PC-9 (cell line): ENCODE measurements at regions not wholly inside any gene's neighbourhood (a gene's known extent, or its start where the extent isn't known, plus 50 kb on each side); places are given as distances from the start of the nearest gene placed in this dataset.

ENCODE experiments used
- BruUV-seq: library from RNA; stranded (reverse); fragments of 400-500 nt; replicated peaks from 2 replicates; lab custom pipeline; 2021; lab: Mats Ljungman, UMichigan
- CTCF ChIA-PET: fragments of 300-600 bp; sonication (Branson Sonifier 250); formaldehyde crosslinking; loops from one replicate; lab custom pipeline; 2022; ENCODE audit warnings: antibody characterized with exemption; lab: Charles Lee
- POLR2A ChIA-PET: fragments of 300-600 bp; sonication (Branson Sonifier 250); formaldehyde crosslinking; loops from one replicate; lab custom pipeline; 2022; ENCODE audit warnings: antibody characterized with exemption; ENCODE audit not compliant: unreplicated experiment; lab: Charles Lee
- DNase-seq, 2 experiments: peaks; one replicate each; pipeline versions ENCODE4 v3.0.0 to v3.0.0-alpha.2; 2015 to 2022; ENCODE audit warnings: mixed read lengths in 1 of 2
- H2AFZ ChIP-seq: fragments of 200-600 bp; sonication (generic); 2 replicates; pipeline ENCODE4 v1.8.1; 2017; ENCODE audit warnings: antibody characterized with exemption
- H3F3A ChIP-seq: fragments of 200-600 bp; sonication (generic); 2 replicates; pipeline ENCODE4 v1.8.1; 2017; ENCODE audit warnings: antibody characterized with exemption, mild to moderate bottlenecking, low read depth; ENCODE audit not compliant: insufficient read depth
- H3K27ac ChIP-seq: fragments of 200-600 bp; sonication (generic); 2 replicates; pipeline ENCODE4 v1.6.1; 2016; ENCODE audit warnings: mixed run types
- H3K27me3 ChIP-seq: fragments of 200-600 bp; sonication (generic); 2 replicates; pipeline ENCODE4 v1.6.1; 2016; ENCODE audit warnings: low read depth, mixed run types; ENCODE audit not compliant: insufficient read depth
- H3K36me3 ChIP-seq: fragments of 200-600 bp; sonication (generic); 2 replicates; pipeline ENCODE4 v1.6.1; 2016; ENCODE audit warnings: low read depth, mixed run types
- H3K4me1 ChIP-seq: fragments of 200-600 bp; sonication (generic); replicated peaks from 2 replicates; pipeline ENCODE4 v1.6.1; 2016; ENCODE audit warnings: mixed run types; ENCODE audit not compliant: insufficient read depth
- H3K4me2 ChIP-seq: fragments of 200-600 bp; sonication (generic); 2 replicates; pipeline ENCODE4 v1.6.1; 2017; ENCODE audit warnings: mixed run types
- H3K4me3 ChIP-seq: fragments of 200-600 bp; sonication (generic); 2 replicates; pipeline ENCODE4 v1.6.1; 2016; ENCODE audit warnings: mixed run types
- H3K79me2 ChIP-seq: fragments of 200-600 bp; sonication (generic); 2 replicates; pipeline ENCODE4 v1.6.1; 2017; ENCODE audit warnings: low read depth, mixed run types
- H3K9me2 ChIP-seq: fragments of 200-600 bp; sonication (generic); 2 replicates; pipeline ENCODE4 v1.8.1; 2017; ENCODE audit warnings: mild to moderate bottlenecking; ENCODE audit not compliant: insufficient read depth
- H3K9me3 ChIP-seq: fragments of 200-600 bp; sonication (generic); 2 replicates; pipeline ENCODE4 v1.8.1; 2016; ENCODE audit warnings: low read depth; ENCODE audit not compliant: insufficient read depth
- H4K20me1 ChIP-seq: fragments of 200-600 bp; sonication (generic); 2 replicates; pipeline ENCODE4 v1.8.1; 2017; ENCODE audit not compliant: insufficient read depth
- EZH2 ChIP-seq: fragments of 200-600 bp; sonication (generic); IDR thresholded peaks from 2 replicates; pipeline ENCODE4 v1.8.0; 2017; ENCODE audit warnings: antibody characterized with exemption, low read depth
- intact Hi-C: fragments of 100-400 bp; cut with micrococcal nuclease; formaldehyde crosslinking; loops from one replicate; pipeline ENCODE4 v1.10.0; 2022; ENCODE audit not compliant: unreplicated experiment
- TF ChIP-seq, protein P1 (sequence below): fragments of 200-600 bp; sonication (generic); conservative IDR thresholded peaks from 2 replicates; pipeline ENCODE4 v1.6.1; 2017; ENCODE audit warnings: mixed run types, antibody characterized with exemption, mild to moderate bottlenecking, moderate library complexity

GRCh38 chr3:157592769-157593168 is 89.6 kb upstream of the VEPH1 start:
- Histone ChIP-seq H3K36me3 (no peaks in the 10 kb centered on the region), H3K4me2 (no peak overlapping the region), H3K27me3 (no peaks in the 10 kb centered on the region), H4K20me1 (no peaks in the 10 kb centered on the region), H3K4me3 (no peak overlapping the region), H3K4me1 (no peaks in the 10 kb centered on the region), H3K9me3 (0 out of 2 replicates have a peak, but pooled peaks cover 3% of the 10 kb centered on the region), H3F3A (no peaks in the 10 kb centered on the region), H2AFZ (no peak overlapping the region), H3K79me2 (no peaks in the 10 kb centered on the region), H3K9me2 (no peaks in the 10 kb centered on the region), H3K27ac (no peak overlapping the region)
- BruUV-seq, result no TSS peak
- POLR2A ChIA-PET, result no interaction called here
- CTCF ChIA-PET, result no interaction called here
- TF ChIP-seq, protein P1, sequence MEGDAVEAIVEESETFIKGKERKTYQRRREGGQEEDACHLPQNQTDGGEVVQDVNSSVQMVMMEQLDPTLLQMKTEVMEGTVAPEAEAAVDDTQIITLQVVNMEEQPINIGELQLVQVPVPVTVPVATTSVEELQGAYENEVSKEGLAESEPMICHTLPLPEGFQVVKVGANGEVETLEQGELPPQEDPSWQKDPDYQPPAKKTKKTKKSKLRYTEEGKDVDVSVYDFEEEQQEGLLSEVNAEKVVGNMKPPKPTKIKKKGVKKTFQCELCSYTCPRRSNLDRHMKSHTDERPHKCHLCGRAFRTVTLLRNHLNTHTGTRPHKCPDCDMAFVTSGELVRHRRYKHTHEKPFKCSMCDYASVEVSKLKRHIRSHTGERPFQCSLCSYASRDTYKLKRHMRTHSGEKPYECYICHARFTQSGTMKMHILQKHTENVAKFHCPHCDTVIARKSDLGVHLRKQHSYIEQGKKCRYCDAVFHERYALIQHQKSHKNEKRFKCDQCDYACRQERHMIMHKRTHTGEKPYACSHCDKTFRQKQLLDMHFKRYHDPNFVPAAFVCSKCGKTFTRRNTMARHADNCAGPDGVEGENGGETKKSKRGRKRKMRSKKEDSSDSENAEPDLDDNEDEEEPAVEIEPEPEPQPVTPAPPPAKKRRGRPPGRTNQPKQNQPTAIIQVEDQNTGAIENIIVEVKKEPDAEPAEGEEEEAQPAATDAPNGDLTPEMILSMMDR, result no peak
- no peak for TF ChIP-seq EZH2
- intact Hi-C loops, result no loop called here
- DNase-seq, result no peak

DNA sequence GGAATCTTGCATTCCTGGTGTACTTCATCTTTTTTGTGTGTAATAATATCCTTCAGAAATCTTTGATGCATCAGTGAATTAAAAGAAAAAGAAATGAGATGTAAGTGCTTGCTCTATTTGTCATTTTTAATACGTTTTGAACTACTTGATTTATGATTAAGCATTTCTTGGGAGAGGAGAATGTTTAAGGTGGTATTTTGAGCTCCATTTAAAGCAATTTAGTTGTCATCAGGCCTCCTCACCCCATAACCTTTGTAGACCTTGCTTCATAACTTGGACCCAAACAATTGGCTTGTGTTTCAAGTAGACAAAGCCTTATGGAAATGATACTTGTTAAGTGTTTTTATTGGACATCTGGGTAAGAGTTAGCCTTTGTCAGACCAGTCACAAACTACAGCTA is 87.1 kb upstream of the VEPH1 start:
- Histone ChIP-seq H3F3A (no peaks in the 10 kb centered on the region), H3K9me3 (0 out of 2 replicates have a peak, but pooled peaks cover 3% of the 10 kb centered on the region), H3K9me2 (no peaks in the 10 kb centered on the region), H3K27ac (no peak overlapping the region), H2AFZ (no peak overlapping the region), H3K79me2 (no peaks in the 10 kb centered on the region), H3K4me3 (no peak overlapping the region), H4K20me1 (no peaks in the 10 kb centered on the region), H3K27me3 (no peaks in the 10 kb centered on the region), H3K36me3 (no peaks in the 10 kb centered on the region), H3K4me2 (no peak overlapping the region), H3K4me1 (no peaks in the 10 kb centered on the region)
- POLR2A ChIA-PET, result no interaction called here
- intact Hi-C loops, result no loop called here
- BruUV-seq, result no TSS peak
- no peak for TF ChIP-seq EZH2
- TF ChIP-seq, protein P1, result no peak
- no peak for DNase-seq
- CTCF ChIA-PET, result no interaction called here

DNA sequence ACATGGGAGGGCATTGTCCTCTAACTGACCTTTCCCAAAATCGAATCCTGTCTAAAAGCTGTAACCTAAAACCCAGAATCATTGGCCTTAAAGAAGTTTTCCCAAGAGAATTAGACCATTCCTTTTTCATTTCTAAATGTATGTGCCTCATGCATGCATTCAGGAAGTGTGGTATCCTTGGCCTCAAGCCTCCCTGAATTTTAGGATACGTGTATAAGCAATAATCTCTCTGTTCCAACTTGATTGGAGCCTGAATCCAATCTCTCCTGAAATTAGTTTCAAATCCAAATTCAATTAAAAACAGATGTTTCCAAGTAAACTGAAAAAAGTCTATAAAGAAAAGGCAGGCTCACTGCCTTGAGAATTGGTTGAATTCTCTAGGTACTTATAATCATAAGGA is 86.0 kb upstream of the VEPH1 start:
- 0 out of 2 replicates have a peak, but pooled peaks cover 3% of the 10 kb centered on the region for H3K9me3 ChIP-seq
- no TSS peak for BruUV-seq
- no peak overlapping the region for H3K27ac ChIP-seq
- no peak overlapping the region for H3K4me3 ChIP-seq
- TF ChIP-seq, protein P1, result no peak
- TF ChIP-seq EZH2, result no peak
- no peaks in the 10 kb centered on the region for H3K4me1 ChIP-seq
- H2AFZ ChIP-seq, result no peak overlapping the region
- H4K20me1 ChIP-seq, result no peaks in the 10 kb centered on the region
- H3K27me3 ChIP-seq, result no peaks in the 10 kb centered on the region
- no peaks in the 10 kb centered on the region for H3K9me2 ChIP-seq
- DNase-seq, result no peak
- H3F3A ChIP-seq, result no peaks in the 10 kb centered on the region
- ChIA-PET POLR2A (no interaction called here), CTCF (no interaction called here)
- intact Hi-C loops, result no loop called here
- no peak overlapping the region for H3K4me2 ChIP-seq
- no peaks in the 10 kb centered on the region for H3K79me2 ChIP-seq
- H3K36me3 ChIP-seq, result no peaks in the 10 kb centered on the region
